NCI-H526 (cell line): ENCODE measurements at regions not wholly inside any gene's neighbourhood (a gene's known extent, or its start where the extent isn't known, plus 50 kb on each side); places are given as distances from the start of the nearest gene placed in this dataset.
"Not testable (repeated sequence)": the region's sequence is repeated elsewhere in the genome, so short reads cannot be mapped to it uniquely, and the experiment has no call there.

Source experiments
- DNase-seq, 2 experiments: peaks; one replicate each; lab custom pipeline; 2025; lab: John Stamatoyannopoulos, UW

DNA sequence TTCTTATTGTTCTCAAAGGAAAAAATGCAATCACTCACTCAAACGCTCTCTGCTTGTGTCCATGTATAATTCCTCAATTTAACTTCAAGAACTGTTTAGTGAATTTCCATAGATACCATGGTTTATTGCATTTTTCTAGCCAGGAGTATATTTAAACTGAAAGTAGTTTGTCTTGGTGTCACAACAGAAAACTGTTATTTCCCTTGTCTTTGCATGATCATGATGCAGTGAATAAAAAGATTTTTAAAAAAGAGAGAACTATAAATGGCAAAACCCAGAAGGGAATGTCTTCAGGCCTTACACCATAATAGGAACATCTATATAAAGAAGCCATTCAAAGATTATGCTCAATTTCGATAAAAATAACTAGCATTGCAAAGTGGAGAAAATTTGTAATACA, 523.5 kb upstream of the ADGRL4 start:
- no peak for DNase-seq

DNA sequence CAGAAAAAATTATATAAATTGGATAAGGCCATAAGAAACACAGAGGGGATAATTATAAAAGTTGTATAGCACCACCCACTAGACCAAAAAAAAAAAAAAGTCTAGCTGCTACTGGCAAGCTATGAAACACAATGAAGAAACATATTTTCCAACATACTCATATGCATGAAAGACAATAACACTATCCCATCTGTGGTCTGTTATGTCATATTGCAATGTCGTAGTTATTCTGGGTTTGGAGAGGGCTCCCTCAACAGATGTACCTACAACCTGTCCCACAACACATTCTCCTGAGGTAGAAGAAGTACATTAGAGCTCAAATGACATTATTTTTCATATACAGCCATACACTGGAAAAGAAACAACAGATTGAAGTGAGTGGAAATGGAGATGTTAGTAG, 517.6 kb upstream of the ADGRL4 start:
- no peak for DNase-seq

DNA sequence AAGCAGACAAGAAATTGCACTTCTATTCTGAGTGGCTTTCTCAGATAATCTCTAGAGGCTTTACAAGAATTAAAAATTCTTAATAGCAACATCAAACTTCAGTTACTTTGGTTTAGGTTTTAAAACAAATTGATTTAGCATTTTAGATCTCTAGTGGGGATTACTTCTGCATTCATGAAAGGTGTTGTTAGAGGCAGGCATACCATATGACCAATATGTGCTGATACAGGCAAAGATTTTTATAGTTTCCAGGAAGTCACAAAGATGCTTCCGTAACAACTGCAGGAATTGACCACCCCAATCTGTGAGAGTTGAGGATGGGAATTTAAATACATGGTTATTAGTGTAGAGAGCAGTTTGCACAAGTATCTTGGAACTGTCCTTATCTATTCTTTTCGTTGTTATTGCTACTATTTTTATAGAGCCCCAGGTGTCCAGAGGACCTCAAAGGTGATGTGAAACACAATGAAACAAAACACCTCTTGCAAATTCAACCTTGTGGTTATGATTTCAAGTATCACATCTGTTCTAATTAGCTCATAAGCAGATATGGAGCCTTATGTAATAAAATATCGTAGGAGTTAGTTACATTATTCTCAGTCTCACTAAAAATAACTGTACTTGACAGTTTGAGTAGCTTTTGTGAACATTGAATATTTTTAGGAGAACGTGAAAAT, 512.7 kb upstream of the ADGRL4 start:
- DNase-seq: no peak

GRCh38 chr1:79517470-79518224, 511.1 kb upstream of the ADGRL4 start:
- DNase-seq: no peak

GRCh38 chr1:79507770-79508169, 501.2 kb upstream of the ADGRL4 start:
- no peak for DNase-seq

- no peak for DNase-seq
Measured at GRCh38 chr1:79501153-79501552, 494.6 kb upstream of the ADGRL4 start.

- no peak for DNase-seq
Measured at GRCh38 chr1:79499541-79499940, 493.0 kb upstream of the ADGRL4 start.

- DNase-seq: peak; percentile 16 to 70
Measured at GRCh38 chr1:79497193-79497773, 490.8 kb upstream of the ADGRL4 start.

DNA sequence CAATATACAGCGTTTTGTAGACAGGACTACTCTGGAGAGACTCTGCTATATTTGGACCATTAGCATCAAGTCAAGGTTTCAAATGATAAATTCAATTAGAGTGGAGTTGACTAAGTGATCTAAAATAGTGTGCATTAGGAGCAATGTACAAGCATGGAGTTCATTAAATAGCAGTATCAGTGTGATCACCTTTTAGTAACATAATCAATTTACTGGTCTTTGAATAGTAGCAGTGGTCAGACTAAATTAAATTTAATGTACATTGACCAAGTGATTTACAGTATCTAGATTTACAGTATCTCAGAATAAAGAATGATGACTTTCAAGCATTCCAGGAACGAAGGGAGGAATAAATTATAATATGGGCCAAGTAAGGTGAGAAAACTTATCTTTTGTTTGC, 489.6 kb upstream of the ADGRL4 start:
- DNase-seq: no peak

DNA sequence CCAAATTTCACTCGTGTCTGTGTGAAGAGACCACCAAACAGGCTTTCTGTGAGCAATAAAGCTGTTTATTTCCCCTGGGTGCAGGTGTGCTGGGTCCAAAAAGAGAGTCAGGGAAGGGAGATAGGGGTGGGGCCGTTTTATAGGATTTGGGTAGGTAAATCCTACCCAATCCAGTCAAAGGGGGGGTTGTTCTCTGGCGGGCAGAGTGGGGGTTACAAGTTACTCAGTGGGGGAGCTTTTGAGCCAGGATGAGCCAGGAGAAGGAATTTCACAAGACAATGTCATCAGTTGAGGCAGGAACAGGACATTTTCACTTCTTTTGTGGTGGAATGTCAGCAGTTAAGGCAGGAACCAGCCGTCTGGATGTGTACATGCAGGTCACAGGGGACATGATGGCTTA, 487.2 kb upstream of the ADGRL4 start:
- DNase-seq: not testable (repeated sequence)

DNA sequence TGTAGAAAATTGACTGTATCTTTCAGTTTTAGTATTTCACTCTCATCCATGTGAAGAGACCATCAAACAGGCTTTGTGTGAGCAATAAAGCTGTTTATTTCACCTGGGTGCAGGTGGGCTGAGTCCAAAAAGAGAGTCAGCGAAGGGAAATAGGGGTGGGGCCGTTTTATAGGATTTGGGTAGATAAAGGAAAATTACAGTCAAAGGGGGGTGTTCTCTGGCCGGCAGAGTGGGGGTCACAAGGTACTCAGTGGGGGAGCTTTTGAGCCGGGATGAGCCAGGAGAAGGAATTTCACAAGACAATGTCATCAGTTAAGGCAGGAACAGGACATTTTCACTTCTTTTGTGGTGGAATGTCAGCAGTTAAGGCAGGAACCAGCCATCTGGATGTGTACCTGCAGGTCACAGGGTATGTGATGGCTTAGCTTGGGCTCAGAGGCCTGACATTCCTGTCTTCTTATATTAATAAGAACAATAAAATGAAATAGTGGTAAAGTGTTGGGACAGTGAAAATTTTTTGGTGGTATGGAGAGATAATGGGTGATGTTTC, 482.1 kb upstream of the ADGRL4 start:
- DNase-seq: not testable (repeated sequence)

GRCh38 chr1:79478728-79479373, 472.3 kb upstream of the ADGRL4 start:
- DNase-seq: no peak

DNA sequence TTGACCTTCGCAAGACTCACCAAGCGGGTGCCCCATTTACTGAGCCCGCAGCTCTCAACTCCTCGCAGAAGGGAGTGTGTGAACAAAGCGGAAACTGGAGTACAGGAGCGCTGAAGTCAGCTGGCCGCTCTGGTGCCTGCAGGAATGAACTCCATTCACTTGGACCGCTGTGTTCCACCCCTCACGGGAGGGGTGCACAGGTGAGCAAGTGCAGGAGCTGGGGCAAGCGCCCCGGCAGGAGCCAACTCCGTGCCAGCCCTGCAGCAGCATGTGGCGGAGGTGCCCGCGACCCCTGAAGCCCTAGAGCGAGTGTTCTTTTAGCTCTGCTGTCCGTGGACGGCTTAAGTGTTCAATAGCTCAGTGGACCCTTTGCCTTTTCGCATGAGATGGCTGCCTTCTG, 471.6 kb upstream of the ADGRL4 start:
- no peak for DNase-seq

GRCh38 chr1:79472067-79472656, 465.6 kb upstream of the ADGRL4 start:
- DNase-seq: no peak

- DNase-seq: no peak
Measured at GRCh38 chr1:79469139-79469538, 462.6 kb upstream of the ADGRL4 start.

GRCh38 chr1:79460773-79461436, 454.4 kb upstream of the ADGRL4 start:
- no peak for DNase-seq

DNA sequence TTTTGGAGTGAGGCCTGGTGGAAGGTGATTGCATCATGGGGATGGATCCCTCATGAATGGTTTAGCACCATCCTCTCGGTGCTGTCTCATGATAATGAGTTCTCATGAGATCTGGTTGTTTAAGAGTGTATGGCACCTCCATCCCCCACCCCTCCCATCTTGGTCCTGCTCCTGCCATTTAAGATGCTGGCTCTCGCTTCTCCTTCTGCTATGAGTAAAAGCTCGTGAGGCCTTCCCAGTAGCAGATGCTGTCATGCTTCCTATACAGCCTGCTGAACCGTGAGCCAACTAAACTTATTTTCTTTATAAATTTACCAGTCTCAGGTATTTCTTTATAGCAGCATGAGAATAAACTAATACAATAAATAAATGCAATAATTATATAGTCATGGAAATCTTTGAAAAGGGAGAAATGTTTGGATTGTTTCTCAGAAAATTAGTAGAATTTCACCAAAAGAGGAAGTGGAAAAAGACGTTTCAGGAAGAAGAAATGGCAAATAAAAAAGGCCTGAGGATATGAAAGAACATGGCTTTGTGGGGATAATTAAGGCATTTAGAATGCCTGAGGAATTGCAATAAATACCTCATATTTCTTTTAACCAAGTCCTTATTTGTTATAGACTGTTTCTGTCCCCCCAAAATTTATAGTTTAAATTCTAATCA, 451.2 kb upstream of the ADGRL4 start:
- DNase-seq: no peak

DNA sequence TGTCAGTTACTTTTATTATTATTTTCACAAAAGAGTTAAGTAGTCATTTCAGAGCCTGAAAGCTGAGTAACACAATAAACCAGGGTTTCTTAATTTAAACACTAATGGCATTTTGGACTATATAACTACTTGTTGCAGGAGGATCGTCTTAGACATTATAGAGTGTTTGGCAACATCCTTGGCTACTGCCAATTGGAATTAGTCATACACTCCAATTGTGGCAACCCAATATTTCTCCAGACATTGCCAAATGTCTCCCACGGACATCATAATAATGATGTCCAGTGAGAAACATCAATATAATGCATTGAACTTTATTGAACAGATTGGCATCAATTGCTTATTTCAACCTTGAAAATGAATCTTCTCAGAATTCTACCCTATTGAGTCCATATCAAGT, 441.9 kb upstream of the ADGRL4 start:
- no peak for DNase-seq

DNA sequence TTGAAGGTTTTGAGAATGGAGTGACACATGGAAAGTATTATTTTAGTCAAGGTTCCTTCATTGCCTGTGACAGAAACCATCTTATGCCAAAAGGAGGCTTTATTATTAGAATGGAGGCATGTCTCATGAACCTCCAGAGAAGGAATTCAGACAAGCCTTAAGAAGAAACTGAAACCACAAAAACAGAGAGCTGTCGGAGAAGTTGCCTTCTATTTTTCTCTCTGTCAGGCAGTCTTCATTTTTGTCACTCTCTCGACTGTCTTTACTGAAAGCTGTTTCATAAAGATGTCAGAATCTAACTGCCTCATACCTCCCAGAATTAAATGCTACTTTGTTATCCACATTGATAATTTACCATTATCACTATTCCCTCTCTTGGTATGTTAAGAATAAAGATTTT, 434.7 kb upstream of the ADGRL4 start:
- no peak for DNase-seq

DNA sequence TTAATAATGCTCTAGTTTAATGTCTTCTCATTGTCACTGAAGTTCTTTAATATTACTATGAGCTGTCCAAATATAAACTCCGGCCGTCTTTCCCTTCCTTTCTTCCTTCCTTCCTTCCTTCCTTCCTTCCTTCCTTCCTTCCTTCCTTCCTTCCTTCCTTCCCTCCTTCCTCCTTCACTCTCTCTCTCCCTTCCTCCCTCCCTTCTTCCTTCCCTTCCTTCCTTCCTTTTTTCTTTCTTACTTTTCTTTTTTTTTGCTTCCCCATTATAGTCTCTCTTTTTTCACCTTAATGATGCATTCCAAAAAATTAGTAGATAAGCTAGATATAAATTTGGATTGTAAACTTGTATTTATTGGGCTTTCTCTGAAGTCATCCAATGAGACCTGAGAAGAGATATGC, 431.0 kb upstream of the ADGRL4 start:
- DNase-seq: no peak

GRCh38 chr1:79431340-79431739, 424.8 kb upstream of the ADGRL4 start:
- DNase-seq: no peak
